Lower leg skin (tissue), 3 donors: ENCODE measurements at regions not wholly inside any gene's neighbourhood (a gene's known extent, or its start where the extent isn't known, plus 50 kb on each side); places are given as distances from the start of the nearest gene placed in this dataset.

Source experiments
- CTCF ChIP-seq, 3 donors: fragments of 450-650 bp; IDR thresholded peaks; one replicate each; pipeline ENCODE4 v1.5.1; 2016; ENCODE audit warnings: antibody characterized with exemption in 3 of 3, mild to moderate bottlenecking in 3 of 3, moderate library complexity in 2 of 3
- POLR2A ChIP-seq, 2 donors: fragments of 450-650 bp; IDR thresholded peaks; one replicate each; pipeline ENCODE4 v1.6.1; 2016 to 2017; ENCODE audit warnings: antibody characterized with exemption in 2 of 2, mild to moderate bottlenecking in 1 of 2, moderate library complexity in 1 of 2

DNA sequence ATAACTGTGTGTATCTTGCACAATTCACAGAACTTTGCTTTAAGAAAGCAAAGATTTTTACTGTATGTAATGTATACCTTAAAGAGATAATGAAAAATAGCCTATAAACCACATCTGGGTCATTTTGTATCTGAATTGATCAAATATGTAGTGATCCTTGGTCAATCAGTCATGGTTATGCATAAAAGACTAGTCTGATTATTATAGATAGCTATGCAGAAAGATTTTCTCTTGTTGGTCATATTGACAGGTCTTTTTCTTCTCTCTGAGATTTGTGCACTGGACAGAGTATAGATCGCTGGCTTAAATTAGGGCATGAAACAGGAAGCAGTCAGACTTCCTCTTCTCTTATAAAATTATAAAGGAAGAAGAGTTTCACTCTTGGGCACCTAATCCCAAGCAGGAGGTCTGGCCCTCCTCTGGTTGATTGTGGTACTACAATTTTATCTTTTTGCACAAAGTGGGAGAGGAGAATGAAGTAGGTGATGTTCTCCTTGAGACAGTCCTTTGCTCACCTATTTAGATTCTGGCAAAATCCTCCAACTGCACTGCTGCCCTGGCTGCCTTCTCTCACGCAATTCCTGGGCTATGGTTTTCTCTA is 380.9 kb upstream of the RGS17 start:
- TF ChIP-seq CTCF (IDR thresholded peaks at IDR 0.05) (no peak), POLR2A (IDR thresholded peaks at IDR 0.05) (no peak)
